GM23248 (cell line): ENCODE measurements at regions not wholly inside any gene's neighbourhood (a gene's known extent, or its start where the extent isn't known, plus 50 kb on each side); places are given as distances from the start of the nearest gene placed in this dataset.
A peak's percentile ranks its signal among the peaks of the same experiment; 100 is the strongest.

Experiments
- DNase-seq: peaks from one replicate; pipeline ENCODE4 v3.0.0-alpha.2; 2015
- H2AFZ ChIP-seq: fragments of 200-600 bp; sonication (generic); 2 replicates; pipeline ENCODE4 v1.6.1; 2016; ENCODE audit warnings: antibody characterized with exemption
- H3F3A ChIP-seq: fragments of 200-600 bp; sonication (generic); 2 replicates; pipeline ENCODE4 v1.6.1; 2016; ENCODE audit warnings: mild to moderate bottlenecking, antibody characterized with exemption, mixed run types; ENCODE audit not compliant: insufficient read depth
- H3K27ac ChIP-seq: fragments of 200-600 bp; sonication (generic); 2 replicates; pipeline ENCODE4 v1.5.1; 2016; ENCODE audit warnings: mild to moderate bottlenecking
- H3K27me3 ChIP-seq: fragments of 200-600 bp; sonication (generic); replicated peaks from 2 replicates; pipeline ENCODE4 v1.6.1; 2016; ENCODE audit warnings: mild to moderate bottlenecking; ENCODE audit not compliant: insufficient read depth
- H3K36me3 ChIP-seq: fragments of 200-600 bp; sonication (generic); 2 replicates; pipeline ENCODE4 v1.6.1; 2016; ENCODE audit warnings: low read depth, mild to moderate bottlenecking
- H3K4me1 ChIP-seq: fragments of 200-600 bp; sonication (generic); 2 replicates; pipeline ENCODE4 v1.6.1; 2016; ENCODE audit warnings: mild to moderate bottlenecking; ENCODE audit not compliant: insufficient read depth
- H3K4me2 ChIP-seq: fragments of 200-600 bp; sonication (generic); one replicate; pipeline ENCODE4 v1.6.1; 2016; ENCODE audit warnings: mild to moderate bottlenecking; ENCODE audit not compliant: unreplicated experiment
- H3K4me3 ChIP-seq: fragments of 200-600 bp; sonication (generic); 2 replicates; pipeline ENCODE4 v1.5.1; 2016; ENCODE audit warnings: mild to moderate bottlenecking
- H3K79me2 ChIP-seq: fragments of 200-600 bp; sonication (generic); 2 replicates; pipeline ENCODE4 v1.6.1; 2016; ENCODE audit warnings: mild to moderate bottlenecking; ENCODE audit not compliant: insufficient read depth
- H3K9ac ChIP-seq: fragments of 200-600 bp; sonication (generic); 2 replicates; pipeline ENCODE4 v1.6.1; 2016; ENCODE audit warnings: mild to moderate bottlenecking
- H3K9me2 ChIP-seq: fragments of 200-600 bp; sonication (generic); 2 replicates; pipeline ENCODE4 v1.6.1; 2016; ENCODE audit warnings: mixed run types, mild to moderate bottlenecking, moderate library complexity; ENCODE audit not compliant: insufficient read depth
- H3K9me3 ChIP-seq: fragments of 200-600 bp; sonication (generic); one replicate; pipeline ENCODE4 v1.6.1; 2017; ENCODE audit warnings: low read depth
- H4K20me1 ChIP-seq: fragments of 200-600 bp; sonication (generic); 2 replicates; pipeline ENCODE4 v1.6.0; 2016; ENCODE audit not compliant: insufficient read depth
- EZH2 ChIP-seq: fragments of 200-600 bp; sonication (generic); IDR thresholded peaks from 2 replicates; pipeline ENCODE4 v1.6.1; 2018; ENCODE audit warnings: antibody characterized with exemption, mild to moderate bottlenecking; ENCODE audit not compliant: insufficient read depth, poor library complexity, severe bottlenecking
- EZH2phosphoT487 ChIP-seq: fragments of 200-600 bp; sonication (generic); IDR thresholded peaks from 2 replicates; pipeline ENCODE4 v1.6.1; 2018; ENCODE audit warnings: antibody characterized with exemption, moderate library complexity, mild to moderate bottlenecking, low read depth; ENCODE audit not compliant: insufficient read depth
- WGBS, 2 experiments: methylation state at CpG; one replicate each; pipeline ENCODE4 v1.1.6; 2015 to 2017; ENCODE audit warnings: low lambda C conversion rate in 2 of 2, low coverage in 1 of 2; ENCODE audit errors: missing lambda C conversion rate in 2 of 2; 5-methylcytosine and 5-hydroxymethylcytosine counted together
- in situ Hi-C: fragments of 300-500 bp; cut with MboI; formaldehyde crosslinking; loops from 2 replicates; pipeline ENCODE4 v1.15.0; 2020

- no peaks in the 10 kb centered on the region for H3K4me1 ChIP-seq
- no peaks in the 10 kb centered on the region for H3K36me3 ChIP-seq
- H3K4me3 ChIP-seq, result no peak overlapping the region
- no peak for TF ChIP-seq EZH2phosphoT487
- TF ChIP-seq EZH2, result no peak
- H3K9me2 ChIP-seq, result no peaks in the 10 kb centered on the region
- no peaks in the 10 kb centered on the region for H3K9me3 ChIP-seq
- H4K20me1 ChIP-seq, result no peaks in the 10 kb centered on the region
- H3K4me2 ChIP-seq, result no peak overlapping the region
- H2AFZ ChIP-seq, result no peak overlapping the region
- H3K27me3 ChIP-seq, result no peaks in the 10 kb centered on the region
- no peak overlapping the region for H3K27ac ChIP-seq
- in situ Hi-C loops, result no loop called here
- no peaks in the 10 kb centered on the region for H3K79me2 ChIP-seq
- H3K9ac ChIP-seq, result no peak overlapping the region
- 46 to 60% methylated on average over 4 of the region's 4 CpGs for WGBS, 2 experiments
- H3F3A ChIP-seq, result no peaks in the 10 kb centered on the region
- DNase-seq, result no peak
These were observed 187.4 kb upstream of the SLC8A1 start for GRCh38 chr2:40639320-40639719.

DNA sequence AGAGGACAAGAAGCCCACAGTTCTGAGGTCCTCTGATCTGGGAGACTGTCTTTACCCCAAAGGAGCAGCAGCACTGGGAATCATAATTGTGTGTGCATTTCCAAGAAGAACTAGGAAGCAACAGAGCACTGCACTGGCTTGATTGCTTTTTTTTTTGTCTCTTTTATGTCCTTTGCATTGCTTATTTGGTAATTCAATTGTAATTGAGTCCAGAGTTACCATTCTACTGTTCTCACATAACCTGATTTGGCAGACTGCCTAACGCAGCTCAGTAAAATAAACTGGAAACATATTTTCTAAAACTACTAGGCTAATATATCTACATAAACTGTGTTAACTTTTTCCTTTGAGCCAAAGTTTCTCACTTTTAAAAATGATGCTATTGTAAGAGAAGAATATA is 190.3 kb upstream of the SLC8A1 start:
- DNase-seq, result peak; percentile 2
- Histone ChIP-seq H3F3A (no peaks in the 10 kb centered on the region), H2AFZ (no peak overlapping the region), H3K27me3 (no peaks in the 10 kb centered on the region), H3K27ac (no peak overlapping the region), H3K9ac (no peak overlapping the region), H4K20me1 (no peaks in the 10 kb centered on the region), H3K4me1 (no peaks in the 10 kb centered on the region), H3K9me3 (no peaks in the 10 kb centered on the region), H3K36me3 (no peaks in the 10 kb centered on the region), H3K79me2 (no peaks in the 10 kb centered on the region), H3K9me2 (no peaks in the 10 kb centered on the region), H3K4me3 (no peak overlapping the region), H3K4me2 (no peak overlapping the region)
- 4 to 8% methylated on average over 1 of the region's 1 CpG for WGBS, 2 experiments
- TF ChIP-seq EZH2 (no peak), EZH2phosphoT487 (no peak)
- in situ Hi-C loops, result no loop called here

- H3K36me3 ChIP-seq, result no peaks in the 10 kb centered on the region
- no peaks in the 10 kb centered on the region for H3K9me2 ChIP-seq
These were observed 190.8 kb upstream of the SLC8A1 start for GRCh38 chr2:40642726-40643125.

GRCh38 chr2:40646642-40647041 is 194.8 kb upstream of the SLC8A1 start:
- H3F3A ChIP-seq, result no peaks in the 10 kb centered on the region
- no peak for DNase-seq
- TF ChIP-seq EZH2phosphoT487 (no peak), EZH2 (no peak)
- no peaks in the 10 kb centered on the region for H3K9me3 ChIP-seq
- in situ Hi-C loops, result no loop called here
- H3K9ac ChIP-seq, result no peak overlapping the region
- no peak overlapping the region for H3K4me3 ChIP-seq
- no peaks in the 10 kb centered on the region for H4K20me1 ChIP-seq
- no peaks in the 10 kb centered on the region for H3K79me2 ChIP-seq
- H3K9me2 ChIP-seq, result no peaks in the 10 kb centered on the region
- no peak overlapping the region for H3K27ac ChIP-seq
- H3K36me3 ChIP-seq, result no peaks in the 10 kb centered on the region
- no peaks in the 10 kb centered on the region for H3K4me1 ChIP-seq
- WGBS, 2 experiments, result 95 to 99% methylated on average over 2 of the region's 2 CpGs
- no peak overlapping the region for H3K4me2 ChIP-seq
- no peak overlapping the region for H2AFZ ChIP-seq
- H3K27me3 ChIP-seq, result no peaks in the 10 kb centered on the region

More at GRCh38 chr2:40642726-40643125, 190.8 kb upstream of the SLC8A1 start:
- Histone ChIP-seq H4K20me1 (no peaks in the 10 kb centered on the region), H3K4me1 (no peaks in the 10 kb centered on the region), H3F3A (no peaks in the 10 kb centered on the region), H3K27me3 (no peaks in the 10 kb centered on the region), H3K4me3 (no peak overlapping the region), H2AFZ (no peak overlapping the region), H3K4me2 (no peak overlapping the region), H3K27ac (no peak overlapping the region), H3K9ac (no peak overlapping the region), H3K9me3 (no peaks in the 10 kb centered on the region), H3K79me2 (no peaks in the 10 kb centered on the region)
- DNase-seq, result no peak
- 95 to 100% methylated on average over 2 of the region's 2 CpGs for WGBS, 2 experiments
- no peak for TF ChIP-seq EZH2phosphoT487
- TF ChIP-seq EZH2, result no peak
- in situ Hi-C loops, result no loop called here

GRCh38 chr2:40652155-40652554 is 200.3 kb upstream of the SLC8A1 start:
- Histone ChIP-seq H3K36me3 (no peaks in the 10 kb centered on the region), H4K20me1 (no peaks in the 10 kb centered on the region), H3K9me3 (no peaks in the 10 kb centered on the region), H2AFZ (no peak overlapping the region), H3K27ac (no peak overlapping the region), H3K79me2 (no peaks in the 10 kb centered on the region), H3K4me3 (no peak overlapping the region), H3K4me2 (no peak overlapping the region), H3K9ac (no peak overlapping the region), H3K4me1 (peaks cover 18% of the 10 kb centered on the region), H3F3A (0 out of 2 replicates have a peak, but pooled peaks cover 5% of the 10 kb centered on the region), H3K9me2 (no peaks in the 10 kb centered on the region), H3K27me3 (no peaks in the 10 kb centered on the region)
- no peak for TF ChIP-seq EZH2phosphoT487
- no peak for TF ChIP-seq EZH2
- 96 to 98% methylated on average over 5 of the region's 5 CpGs for WGBS, 2 experiments
- DNase-seq, result no peak
- in situ Hi-C loops, result no loop called here
